ENCODE measurements at regions not wholly inside any gene's neighbourhood (a gene's known extent, or its start where the extent isn't known, plus 50 kb on each side); places are given as distances from the start of the nearest gene placed in this dataset.
"Not testable (repeated sequence)": the region's sequence is repeated elsewhere in the genome, so short reads cannot be mapped to it uniquely, and the experiment has no call there.

DNA sequence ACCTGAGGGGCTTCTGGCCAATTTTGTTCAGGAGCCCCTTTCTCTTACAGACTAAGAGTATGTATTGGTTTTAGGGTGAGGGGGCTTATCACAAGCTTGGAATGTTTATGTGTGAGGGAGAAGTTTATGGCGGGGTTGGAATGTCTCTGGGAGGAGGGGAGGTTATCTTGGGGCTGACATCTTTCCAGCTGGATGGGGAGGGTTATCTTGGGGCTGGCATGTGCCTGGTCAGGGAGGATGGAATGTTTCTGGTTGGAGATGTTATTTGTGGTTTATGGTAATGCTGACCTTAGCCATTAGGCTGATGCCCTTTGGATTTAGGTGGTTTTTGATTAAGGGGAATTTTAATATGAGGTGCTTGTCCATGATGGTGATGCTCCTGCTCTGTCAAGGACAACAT lies 171.0 kb upstream of the PDE4B start:
- TF ChIP-seq, protein P1, sequence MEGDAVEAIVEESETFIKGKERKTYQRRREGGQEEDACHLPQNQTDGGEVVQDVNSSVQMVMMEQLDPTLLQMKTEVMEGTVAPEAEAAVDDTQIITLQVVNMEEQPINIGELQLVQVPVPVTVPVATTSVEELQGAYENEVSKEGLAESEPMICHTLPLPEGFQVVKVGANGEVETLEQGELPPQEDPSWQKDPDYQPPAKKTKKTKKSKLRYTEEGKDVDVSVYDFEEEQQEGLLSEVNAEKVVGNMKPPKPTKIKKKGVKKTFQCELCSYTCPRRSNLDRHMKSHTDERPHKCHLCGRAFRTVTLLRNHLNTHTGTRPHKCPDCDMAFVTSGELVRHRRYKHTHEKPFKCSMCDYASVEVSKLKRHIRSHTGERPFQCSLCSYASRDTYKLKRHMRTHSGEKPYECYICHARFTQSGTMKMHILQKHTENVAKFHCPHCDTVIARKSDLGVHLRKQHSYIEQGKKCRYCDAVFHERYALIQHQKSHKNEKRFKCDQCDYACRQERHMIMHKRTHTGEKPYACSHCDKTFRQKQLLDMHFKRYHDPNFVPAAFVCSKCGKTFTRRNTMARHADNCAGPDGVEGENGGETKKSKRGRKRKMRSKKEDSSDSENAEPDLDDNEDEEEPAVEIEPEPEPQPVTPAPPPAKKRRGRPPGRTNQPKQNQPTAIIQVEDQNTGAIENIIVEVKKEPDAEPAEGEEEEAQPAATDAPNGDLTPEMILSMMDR (conservative IDR thresholded peaks at IDR 0.05; ENCODE audit: low read depth, low read length), result not testable (repeated sequence)
- TF ChIP-seq EZH2 (IDR thresholded peaks at IDR 0.05; ENCODE audit: borderline replicate concordance, low read depth, low read length, poor library complexity, severe bottlenecking), result not testable (repeated sequence)

Measured in A673 (cell line).